ENCODE measurements at regions not wholly inside any gene's neighbourhood (a gene's known extent, or its start where the extent isn't known, plus 50 kb on each side); places are given as distances from the start of the nearest gene placed in this dataset.
"Not testable (repeated sequence)": the region's sequence is repeated elsewhere in the genome, so short reads cannot be mapped to it uniquely, and the experiment has no call there.

DNA sequence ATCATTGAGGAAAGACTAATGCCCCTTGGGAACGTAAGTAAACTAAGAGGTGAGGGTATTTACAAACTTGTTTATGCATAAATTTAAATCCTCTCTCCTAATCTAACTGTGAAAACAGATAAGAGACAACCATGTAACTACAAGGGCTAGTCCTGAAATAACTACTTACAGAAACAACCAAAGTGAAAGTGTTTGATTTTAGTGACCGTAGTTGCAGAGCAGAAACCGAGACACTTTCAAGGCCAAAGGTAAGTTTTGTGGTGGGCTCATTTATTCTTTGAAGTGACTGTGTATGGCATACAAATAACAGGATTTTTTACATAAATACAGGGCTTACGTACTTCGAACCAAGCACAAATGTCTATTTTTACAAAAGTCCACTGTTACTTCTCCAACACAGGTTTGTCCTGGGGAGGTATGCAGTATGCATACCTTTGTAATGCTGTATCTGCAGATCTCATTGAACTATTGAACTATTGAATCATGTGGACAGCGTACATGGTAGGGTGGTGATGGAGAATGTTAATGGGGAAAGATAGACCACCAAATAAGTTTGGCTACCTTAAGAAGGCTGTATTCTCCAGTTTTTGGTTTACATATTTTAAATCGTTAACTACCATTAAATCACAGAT is 99.6 kb upstream of the RBMS3 start:
- in situ Hi-C loops (cut with MboI; ENCODE audit: low sequenced_read_pairs, unreplicated experiment) = no loop called here
- TF ChIP-seq, protein P1, sequence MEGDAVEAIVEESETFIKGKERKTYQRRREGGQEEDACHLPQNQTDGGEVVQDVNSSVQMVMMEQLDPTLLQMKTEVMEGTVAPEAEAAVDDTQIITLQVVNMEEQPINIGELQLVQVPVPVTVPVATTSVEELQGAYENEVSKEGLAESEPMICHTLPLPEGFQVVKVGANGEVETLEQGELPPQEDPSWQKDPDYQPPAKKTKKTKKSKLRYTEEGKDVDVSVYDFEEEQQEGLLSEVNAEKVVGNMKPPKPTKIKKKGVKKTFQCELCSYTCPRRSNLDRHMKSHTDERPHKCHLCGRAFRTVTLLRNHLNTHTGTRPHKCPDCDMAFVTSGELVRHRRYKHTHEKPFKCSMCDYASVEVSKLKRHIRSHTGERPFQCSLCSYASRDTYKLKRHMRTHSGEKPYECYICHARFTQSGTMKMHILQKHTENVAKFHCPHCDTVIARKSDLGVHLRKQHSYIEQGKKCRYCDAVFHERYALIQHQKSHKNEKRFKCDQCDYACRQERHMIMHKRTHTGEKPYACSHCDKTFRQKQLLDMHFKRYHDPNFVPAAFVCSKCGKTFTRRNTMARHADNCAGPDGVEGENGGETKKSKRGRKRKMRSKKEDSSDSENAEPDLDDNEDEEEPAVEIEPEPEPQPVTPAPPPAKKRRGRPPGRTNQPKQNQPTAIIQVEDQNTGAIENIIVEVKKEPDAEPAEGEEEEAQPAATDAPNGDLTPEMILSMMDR (IDR thresholded peaks at IDR 0.05; ENCODE audit: borderline replicate concordance, control extremely low read depth, extremely low read depth, insufficient read depth, missing control alignments) = no peak
- DNase-seq (ENCODE audit: low spot score) = no peak

- DNase-seq (ENCODE audit: low spot score) = no peak
- TF ChIP-seq, protein P1 (IDR thresholded peaks at IDR 0.05; ENCODE audit: borderline replicate concordance, control extremely low read depth, extremely low read depth, insufficient read depth, missing control alignments) = no peak
- in situ Hi-C loops (cut with MboI; ENCODE audit: low sequenced_read_pairs, unreplicated experiment) = no loop called here
These were observed 99.0 kb upstream of the RBMS3 start for GRCh38 chr3:29181872-29182271.

DNA sequence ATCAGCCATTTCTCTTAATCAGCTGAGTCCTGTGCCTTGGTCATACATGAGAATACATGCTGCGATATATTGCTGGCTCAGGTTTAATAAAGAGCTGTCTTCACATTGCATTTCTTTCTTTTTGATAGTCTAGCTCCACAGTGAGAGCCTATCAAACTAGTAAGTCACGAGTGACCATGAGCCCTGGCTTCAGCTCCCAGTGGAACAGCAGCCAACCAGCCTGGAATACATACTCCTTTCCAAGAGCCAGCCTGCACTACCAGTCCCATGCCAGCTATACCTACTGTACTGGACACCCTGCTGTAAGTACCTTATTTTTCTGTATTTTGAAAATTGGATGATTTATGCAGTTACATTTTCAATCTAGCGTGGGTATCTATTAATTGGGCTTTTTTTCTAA is 98.0 kb upstream of the RBMS3 start:
- DNase-seq (ENCODE audit: low spot score); in situ Hi-C loops (cut with MboI; ENCODE audit: low sequenced_read_pairs, unreplicated experiment): not testable (repeated sequence)

GRCh38 chr3:29183346-29184087 is 97.4 kb upstream of the RBMS3 start:
- TF ChIP-seq, protein P1 (IDR thresholded peaks at IDR 0.05; ENCODE audit: borderline replicate concordance, control extremely low read depth, extremely low read depth, insufficient read depth, missing control alignments) = no peak
- in situ Hi-C loops (cut with MboI; ENCODE audit: low sequenced_read_pairs, unreplicated experiment) = no loop called here
- no peak for DNase-seq (ENCODE audit: low spot score)

GRCh38 chr3:29185706-29186105 is 95.2 kb upstream of the RBMS3 start:
- in situ Hi-C loops (cut with MboI; ENCODE audit: low sequenced_read_pairs, unreplicated experiment) = no loop called here
- no peak for DNase-seq (ENCODE audit: low spot score)
- TF ChIP-seq, protein P1 (IDR thresholded peaks at IDR 0.05; ENCODE audit: borderline replicate concordance, control extremely low read depth, extremely low read depth, insufficient read depth, missing control alignments) = no peak

DNA sequence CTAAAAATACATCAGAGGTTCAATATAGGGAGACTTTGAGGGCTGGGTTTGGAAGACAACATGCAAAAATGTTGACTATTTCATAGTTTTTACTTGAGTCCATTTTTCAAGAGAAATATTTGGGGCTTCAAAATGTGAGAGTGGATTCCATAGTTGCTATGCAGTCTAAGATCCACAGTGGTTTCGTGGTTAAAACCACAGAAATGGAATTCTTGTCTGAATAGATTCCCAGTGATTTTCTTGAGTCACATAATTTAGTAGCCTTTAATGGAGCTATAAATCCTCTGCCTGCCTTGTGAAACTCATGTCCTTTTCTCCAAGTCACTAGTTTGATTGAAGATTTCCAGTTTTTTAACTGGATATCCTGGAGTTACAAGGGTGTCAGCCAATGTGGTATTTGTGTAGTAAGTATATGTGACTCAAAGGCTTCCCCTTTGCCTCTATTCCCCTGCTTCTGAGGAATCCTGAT is 94.7 kb upstream of the RBMS3 start:
- TF ChIP-seq, protein P1 (IDR thresholded peaks at IDR 0.05; ENCODE audit: borderline replicate concordance, control extremely low read depth, extremely low read depth, insufficient read depth, missing control alignments) = no peak
- no peak for DNase-seq (ENCODE audit: low spot score)
- in situ Hi-C loops (cut with MboI; ENCODE audit: low sequenced_read_pairs, unreplicated experiment) = no loop called here
